Tibial nerve (tissue), 4 donors: ENCODE measurements at regions not wholly inside any gene's neighbourhood (a gene's known extent, or its start where the extent isn't known, plus 50 kb on each side); places are given as distances from the start of the nearest gene placed in this dataset.

Experiments
- DNase-seq, 2 donors: peaks; one replicate each; pipeline ENCODE4 v3.0.0-alpha.2; 2019; ENCODE audit warnings: low spot score in 2 of 2
- H3K27ac ChIP-seq, 4 donors: fragments of 200-600 bp; sonication (generic) in 3 of 4; one replicate each; pipeline ENCODE4 v1.5.1; 2017 to 2019; ENCODE audit warnings: mild to moderate bottlenecking in 1 of 4
- H3K27me3 ChIP-seq, 2 donors: fragments of 200-600 bp; sonication (generic) in 1 of 2; one replicate each; pipeline versions ENCODE4 v1.5.1 to v1.6.0; 2017 to 2019
- H3K36me3 ChIP-seq, 3 donors: fragments of 200-600 bp; sonication (generic); one replicate each; pipeline ENCODE4 v1.5.1; 2018 to 2019
- H3K4me1 ChIP-seq, 4 donors: fragments of 200-600 bp; sonication (generic) in 3 of 4; one replicate each; pipeline ENCODE4 v1.5.1; 2017 to 2019
- H3K4me3 ChIP-seq, 4 donors: fragments of 200-600 bp; sonication (generic) in 3 of 4; one replicate each; pipeline ENCODE4 v1.5.1; 2017 to 2019; ENCODE audit warnings: mild to moderate bottlenecking in 1 of 4, moderate library complexity in 1 of 4
- H3K9me3 ChIP-seq, 4 donors: fragments of 200-600 bp; sonication (generic) in 3 of 4; one replicate each; pipeline ENCODE4 v1.5.1; 2017 to 2019
- EP300 ChIP-seq, 2 donors: sonication (generic); formaldehyde crosslinking; IDR thresholded peaks; one replicate each; pipeline ENCODE4 v1.6.1; 2017; ENCODE audit warnings: antibody characterized with exemption in 2 of 2, mild to moderate bottlenecking in 1 of 2
- POLR2A ChIP-seq, 2 donors: fragments of 450-650 bp; IDR thresholded peaks; one replicate each; pipeline ENCODE4 v1.6.1; 2017; ENCODE audit warnings: antibody characterized with exemption in 2 of 2, mild to moderate bottlenecking in 2 of 2, moderate library complexity in 2 of 2
- WGBS, 2 donors: methylation state at CpG; one replicate each; pipeline ENCODE4 v1.1.5; 2018; 5-methylcytosine and 5-hydroxymethylcytosine counted together
- TF ChIP-seq, protein P1 (sequence below), 5 experiments: fragments of 200-600 bp in 3 of 5; fragments of 450-650 bp in 2 of 5; sonication (generic) in 3 of 5; IDR thresholded peaks; one replicate each; pipeline ENCODE4 v1.5.1; 2016 to 2019; ENCODE audit warnings: antibody characterized with exemption in 5 of 5, mild to moderate bottlenecking in 3 of 5, moderate library complexity in 2 of 5

DNA sequence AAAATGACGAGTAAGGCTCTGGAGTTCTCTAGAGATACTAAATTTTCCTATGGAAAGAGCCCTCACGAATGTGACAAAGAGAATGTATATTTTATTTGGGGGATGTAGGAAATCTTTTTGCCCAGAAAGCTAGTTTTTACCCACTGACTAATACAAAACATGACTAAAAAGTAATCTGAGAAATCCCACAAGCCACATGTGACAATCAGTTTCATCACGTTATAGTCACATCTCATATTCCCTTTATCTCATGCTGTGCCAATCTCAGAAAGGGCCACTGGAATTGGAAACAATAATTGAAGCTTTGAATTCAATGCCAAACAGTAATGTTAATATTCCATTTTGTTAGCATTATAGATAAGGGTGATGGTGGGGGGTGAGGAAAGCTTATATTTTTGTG, 509.0 kb upstream of the GOLIM4 start:
- Histone ChIP-seq H3K4me3 (no peak overlapping the region), H3K27ac (no peak overlapping the region), H3K9me3 (no peaks in the 10 kb centered on the region), H3K36me3 (no peaks in the 10 kb centered on the region), H3K4me1 (no peaks in the 10 kb centered on the region), H3K27me3 (no peaks in the 10 kb centered on the region)
- TF ChIP-seq EP300 (IDR thresholded peaks at IDR 0.05) = no peak
- TF ChIP-seq, protein P1, sequence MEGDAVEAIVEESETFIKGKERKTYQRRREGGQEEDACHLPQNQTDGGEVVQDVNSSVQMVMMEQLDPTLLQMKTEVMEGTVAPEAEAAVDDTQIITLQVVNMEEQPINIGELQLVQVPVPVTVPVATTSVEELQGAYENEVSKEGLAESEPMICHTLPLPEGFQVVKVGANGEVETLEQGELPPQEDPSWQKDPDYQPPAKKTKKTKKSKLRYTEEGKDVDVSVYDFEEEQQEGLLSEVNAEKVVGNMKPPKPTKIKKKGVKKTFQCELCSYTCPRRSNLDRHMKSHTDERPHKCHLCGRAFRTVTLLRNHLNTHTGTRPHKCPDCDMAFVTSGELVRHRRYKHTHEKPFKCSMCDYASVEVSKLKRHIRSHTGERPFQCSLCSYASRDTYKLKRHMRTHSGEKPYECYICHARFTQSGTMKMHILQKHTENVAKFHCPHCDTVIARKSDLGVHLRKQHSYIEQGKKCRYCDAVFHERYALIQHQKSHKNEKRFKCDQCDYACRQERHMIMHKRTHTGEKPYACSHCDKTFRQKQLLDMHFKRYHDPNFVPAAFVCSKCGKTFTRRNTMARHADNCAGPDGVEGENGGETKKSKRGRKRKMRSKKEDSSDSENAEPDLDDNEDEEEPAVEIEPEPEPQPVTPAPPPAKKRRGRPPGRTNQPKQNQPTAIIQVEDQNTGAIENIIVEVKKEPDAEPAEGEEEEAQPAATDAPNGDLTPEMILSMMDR (IDR thresholded peaks at IDR 0.05) = no peak
- DNase-seq = no peak
- 79 to 89% methylated on average over 3 of the region's 3 CpGs for WGBS, 2 donors

DNA sequence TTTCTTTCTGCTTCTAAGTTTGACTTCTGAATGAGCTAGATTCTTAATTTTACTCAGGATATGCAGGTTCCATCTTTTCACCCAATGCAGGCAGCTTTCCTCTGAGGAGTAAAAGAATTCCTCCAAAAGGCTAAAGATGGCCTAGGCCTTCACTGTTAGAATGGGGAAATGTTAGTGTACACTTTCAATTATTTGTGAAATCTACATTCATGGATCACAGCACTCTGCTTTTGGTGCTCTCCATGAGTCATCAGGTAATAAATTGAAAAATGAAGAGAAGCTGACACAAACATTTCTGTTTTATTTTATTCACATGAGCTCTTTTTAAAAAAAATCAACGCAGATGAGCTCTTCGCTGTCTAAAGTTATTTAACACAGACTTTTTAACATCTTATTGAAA, 502.5 kb upstream of the GOLIM4 start:
- 94 to 98% methylated on average over 2 of the region's 2 CpGs for WGBS, 2 donors
- Histone ChIP-seq H3K27me3 (no peaks in the 10 kb centered on the region), H3K9me3 (no peaks in the 10 kb centered on the region), H3K27ac (no peak overlapping the region), H3K4me3 (no peak overlapping the region), H3K36me3 (no peaks in the 10 kb centered on the region), H3K4me1 (no peaks in the 10 kb centered on the region)
- DNase-seq = no peak
- no peak for TF ChIP-seq EP300 (IDR thresholded peaks at IDR 0.05)

DNA sequence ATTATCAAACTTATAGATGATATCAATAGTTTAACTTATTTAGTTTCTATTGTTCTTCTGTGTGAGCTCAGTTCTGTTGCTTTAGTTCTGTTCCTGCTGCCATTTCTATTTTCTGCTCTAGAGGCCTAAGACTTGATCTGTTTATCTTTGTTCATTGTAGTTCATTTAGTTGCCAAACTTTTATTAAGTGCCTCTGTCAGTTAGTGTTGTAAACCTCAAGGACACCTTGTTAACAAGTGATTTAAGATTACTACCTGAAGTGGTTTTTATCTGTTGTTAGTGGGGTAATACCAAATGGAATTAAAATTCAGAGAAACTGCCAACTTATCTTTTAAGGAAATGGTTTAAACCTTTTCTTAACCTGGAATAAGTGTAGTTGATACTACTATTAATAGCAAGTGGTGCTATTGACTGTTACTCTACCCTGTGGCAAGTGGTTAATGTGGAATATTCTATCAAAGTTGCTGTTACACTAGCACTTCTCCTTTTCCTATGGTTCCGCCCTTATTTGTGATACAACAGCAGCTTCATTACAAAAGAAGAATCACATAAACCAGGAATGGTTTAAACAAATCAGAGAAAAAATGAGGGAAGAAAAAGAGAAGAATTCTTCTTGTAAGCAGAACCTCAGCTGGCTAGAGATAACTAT, 500.6 kb upstream of the GOLIM4 start:
- Histone ChIP-seq H3K4me3 (no peak overlapping the region), H3K4me1 (no peaks in the 10 kb centered on the region), H3K27me3 (no peaks in the 10 kb centered on the region), H3K36me3 (no peaks in the 10 kb centered on the region), H3K9me3 (no peaks in the 10 kb centered on the region), H3K27ac (no peak overlapping the region)
- 82 to 91% methylated on average over 1 of the region's 1 CpG for WGBS, 2 donors
- DNase-seq = no peak
- TF ChIP-seq, protein P1 (IDR thresholded peaks at IDR 0.05) = no peak
- no peak for TF ChIP-seq EP300 (IDR thresholded peaks at IDR 0.05)
- no peak for TF ChIP-seq POLR2A (IDR thresholded peaks at IDR 0.05)

DNA sequence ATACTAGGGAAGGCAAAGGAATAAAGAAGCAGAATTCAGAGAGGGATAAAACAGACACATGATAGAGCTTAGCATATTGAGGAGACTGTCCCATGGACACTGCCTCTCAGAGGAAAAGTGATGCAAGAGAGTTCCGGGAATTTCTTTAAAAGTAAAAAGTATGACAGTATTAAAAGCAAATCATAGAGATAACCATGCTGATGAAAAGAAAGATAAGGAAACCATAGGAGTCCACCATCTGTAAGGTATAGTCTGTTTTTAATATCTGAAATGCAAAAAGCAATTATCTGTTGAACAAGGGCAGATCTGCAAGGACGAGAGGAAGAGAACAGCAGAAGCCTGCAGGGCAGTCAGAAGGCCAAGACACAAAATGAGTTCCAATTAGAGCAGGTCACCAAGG, 495.9 kb upstream of the GOLIM4 start:
- DNase-seq = no peak
- Histone ChIP-seq H3K4me3 (no peak overlapping the region), H3K36me3 (no peaks in the 10 kb centered on the region), H3K4me1 (no peaks in the 10 kb centered on the region), H3K27ac (no peak overlapping the region), H3K27me3 (no peaks in the 10 kb centered on the region), H3K9me3 (no peaks in the 10 kb centered on the region)
- 79 to 80% methylated on average over 2 of the region's 2 CpGs for WGBS, 2 donors
- TF ChIP-seq EP300 (IDR thresholded peaks at IDR 0.05) = no peak
- TF ChIP-seq, protein P1 (IDR thresholded peaks at IDR 0.05) = no peak
- TF ChIP-seq POLR2A (IDR thresholded peaks at IDR 0.05) = no peak

DNA sequence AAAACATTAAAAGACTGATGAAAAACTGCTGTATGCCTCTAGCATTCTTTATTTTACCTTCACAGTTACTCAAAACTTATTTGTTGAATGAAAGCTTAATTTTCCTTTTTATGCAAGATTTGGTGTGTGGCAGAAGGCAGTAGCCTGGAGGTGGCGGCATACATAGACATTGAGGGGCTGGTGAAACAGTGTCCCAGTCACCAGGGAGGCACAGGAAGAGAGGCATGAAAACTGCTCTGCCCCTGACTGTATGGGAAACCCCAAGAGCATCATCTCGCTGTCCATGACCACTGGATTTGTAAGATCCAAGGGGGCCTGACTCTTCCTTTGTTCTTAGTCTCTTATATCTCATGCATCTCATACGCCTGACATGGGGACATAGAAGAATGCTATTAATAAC, 493.7 kb upstream of the GOLIM4 start:
- no peaks in the 10 kb centered on the region for H3K4me1 ChIP-seq
- no peaks in the 10 kb centered on the region for H3K9me3 ChIP-seq
- H3K27me3 ChIP-seq = no peaks in the 10 kb centered on the region
- WGBS, 2 donors = 81 to 86% methylated on average over 3 of the region's 3 CpGs
- no peak for DNase-seq
- no peaks in the 10 kb centered on the region for H3K36me3 ChIP-seq
- no peak overlapping the region for H3K27ac ChIP-seq
- TF ChIP-seq, protein P1 (IDR thresholded peaks at IDR 0.05) = no peak
- no peak for TF ChIP-seq POLR2A (IDR thresholded peaks at IDR 0.05)
- TF ChIP-seq EP300 (IDR thresholded peaks at IDR 0.05) = no peak
- no peak overlapping the region for H3K4me3 ChIP-seq

DNA sequence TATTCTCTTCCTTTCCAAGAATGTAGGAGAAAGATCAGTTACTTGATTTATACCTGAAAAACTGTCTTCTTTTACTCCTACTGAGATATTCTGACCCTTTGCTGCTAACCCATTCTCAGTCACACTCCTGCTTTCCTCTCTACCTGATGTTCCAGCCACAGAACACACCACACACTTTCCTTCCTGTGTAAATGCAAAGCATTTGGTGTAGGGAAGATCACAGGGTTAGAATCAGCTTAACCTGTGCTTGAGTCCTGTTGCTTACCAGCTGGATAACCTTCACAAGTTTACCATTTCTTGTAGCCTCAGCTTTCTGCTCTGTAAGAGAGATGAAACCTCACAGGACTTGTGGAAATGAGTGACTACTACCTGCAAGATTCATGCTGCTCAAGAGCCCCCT, 489.8 kb upstream of the GOLIM4 start:
- TF ChIP-seq EP300 (IDR thresholded peaks at IDR 0.05) = no peak
- no peak for TF ChIP-seq POLR2A (IDR thresholded peaks at IDR 0.05)
- TF ChIP-seq, protein P1 (IDR thresholded peaks at IDR 0.05) = no peak
- Histone ChIP-seq H3K27me3 (no peaks in the 10 kb centered on the region), H3K36me3 (no peaks in the 10 kb centered on the region)

More for the DNA sequence above, 489.8 kb upstream of the GOLIM4 start:
- no peak for DNase-seq
- Histone ChIP-seq H3K9me3 (no peaks in the 10 kb centered on the region), H3K4me3 (no peak overlapping the region), H3K4me1 (peaks cover 0 to 11% (median 0%) of the 10 kb centered on the region in 4 donors), H3K27ac (no peak overlapping the region)
